ENCODE measurements at regions not wholly inside any gene's neighbourhood (a gene's known extent, or its start where the extent isn't known, plus 50 kb on each side); places are given as distances from the start of the nearest gene placed in this dataset.

- no peak for TF ChIP-seq POLR2A (IDR thresholded peaks at IDR 0.05)
- TF ChIP-seq, protein P1, sequence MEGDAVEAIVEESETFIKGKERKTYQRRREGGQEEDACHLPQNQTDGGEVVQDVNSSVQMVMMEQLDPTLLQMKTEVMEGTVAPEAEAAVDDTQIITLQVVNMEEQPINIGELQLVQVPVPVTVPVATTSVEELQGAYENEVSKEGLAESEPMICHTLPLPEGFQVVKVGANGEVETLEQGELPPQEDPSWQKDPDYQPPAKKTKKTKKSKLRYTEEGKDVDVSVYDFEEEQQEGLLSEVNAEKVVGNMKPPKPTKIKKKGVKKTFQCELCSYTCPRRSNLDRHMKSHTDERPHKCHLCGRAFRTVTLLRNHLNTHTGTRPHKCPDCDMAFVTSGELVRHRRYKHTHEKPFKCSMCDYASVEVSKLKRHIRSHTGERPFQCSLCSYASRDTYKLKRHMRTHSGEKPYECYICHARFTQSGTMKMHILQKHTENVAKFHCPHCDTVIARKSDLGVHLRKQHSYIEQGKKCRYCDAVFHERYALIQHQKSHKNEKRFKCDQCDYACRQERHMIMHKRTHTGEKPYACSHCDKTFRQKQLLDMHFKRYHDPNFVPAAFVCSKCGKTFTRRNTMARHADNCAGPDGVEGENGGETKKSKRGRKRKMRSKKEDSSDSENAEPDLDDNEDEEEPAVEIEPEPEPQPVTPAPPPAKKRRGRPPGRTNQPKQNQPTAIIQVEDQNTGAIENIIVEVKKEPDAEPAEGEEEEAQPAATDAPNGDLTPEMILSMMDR (IDR thresholded peaks at IDR 0.05 in 4 of 5, conservative IDR thresholded peaks at IDR 0.05 in 1 of 5): no peak
- H3K4me3 ChIP-seq: no peak overlapping the region
- H3K4me1 ChIP-seq: no peaks in the 10 kb centered on the region
- in situ Hi-C loops (cut with MboI; ENCODE audit: low sequenced_read_pairs in 4 of 4) (no loop called here), intact Hi-C loops (cut with DNase I; ENCODE audit: low total_unique reads) (no loop called here)
- no peaks in the 10 kb centered on the region for H3K27me3 ChIP-seq
- DNase-seq (no peak), ATAC-seq (no peak)
- no peak overlapping the region for H3K27ac ChIP-seq
- H3K36me3 ChIP-seq: no peaks in the 10 kb centered on the region
- peaks cover 0 to 10% (median 0%) of the 10 kb centered on the region in 3 donors for H3K9me3 ChIP-seq
Observed at GRCh38 chr5:2480871-2481270, 270.6 kb downstream of the IRX2 start.

- Histone ChIP-seq H3K9me3 (no peaks in the 10 kb centered on the region), H3K27me3 (no peaks in the 10 kb centered on the region), H3K4me1 (no peaks in the 10 kb centered on the region), H3K36me3 (no peaks in the 10 kb centered on the region), H3K4me3 (no peak overlapping the region), H3K27ac (no peak overlapping the region)
- in situ Hi-C loops (cut with MboI; ENCODE audit: low sequenced_read_pairs in 4 of 4): no loop called here
- no peak for DNase-seq
- intact Hi-C loops (cut with DNase I; ENCODE audit: low total_unique reads): no loop called here
- TF ChIP-seq, protein P1 (IDR thresholded peaks at IDR 0.05 in 4 of 5, conservative IDR thresholded peaks at IDR 0.05 in 1 of 5): no peak
- TF ChIP-seq POLR2A (IDR thresholded peaks at IDR 0.05): no peak
- ATAC-seq: no peak
Observed at GRCh38 chr5:2475902-2476301, 275.6 kb downstream of the IRX2 start.

GRCh38 chr5:2472670-2473069, 278.8 kb downstream of the IRX2 start:
- Histone ChIP-seq H3K36me3 (no peaks in the 10 kb centered on the region), H3K4me3 (no peak overlapping the region), H3K27me3 (no peaks in the 10 kb centered on the region), H3K27ac (no peak overlapping the region), H3K9me3 (no peaks in the 10 kb centered on the region), H3K4me1 (no peaks in the 10 kb centered on the region)
- intact Hi-C loops (cut with DNase I; ENCODE audit: low total_unique reads): no loop called here
- ATAC-seq (no peak), DNase-seq (no peak)
- no peak for TF ChIP-seq POLR2A (IDR thresholded peaks at IDR 0.05)
- TF ChIP-seq, protein P1 (IDR thresholded peaks at IDR 0.05 in 4 of 5, conservative IDR thresholded peaks at IDR 0.05 in 1 of 5): no peak
- in situ Hi-C loops (cut with MboI; ENCODE audit: low sequenced_read_pairs in 4 of 4): no loop called here

GRCh38 chr5:2471152-2471879, 280.2 kb downstream of the IRX2 start:
- in situ Hi-C loops (cut with MboI; ENCODE audit: low sequenced_read_pairs in 4 of 4): no loop called here
- Histone ChIP-seq H3K4me3 (no peak overlapping the region), H3K4me1 (no peaks in the 10 kb centered on the region), H3K36me3 (no peaks in the 10 kb centered on the region), H3K27ac (no peak overlapping the region), H3K9me3 (no peaks in the 10 kb centered on the region), H3K27me3 (no peaks in the 10 kb centered on the region)
- no peak for ATAC-seq
- intact Hi-C loops (cut with DNase I; ENCODE audit: low total_unique reads): no loop called here
- no peak for DNase-seq
- TF ChIP-seq, protein P1 (IDR thresholded peaks at IDR 0.05 in 4 of 5, conservative IDR thresholded peaks at IDR 0.05 in 1 of 5): no peak
- no peak for TF ChIP-seq POLR2A (IDR thresholded peaks at IDR 0.05)

DNA sequence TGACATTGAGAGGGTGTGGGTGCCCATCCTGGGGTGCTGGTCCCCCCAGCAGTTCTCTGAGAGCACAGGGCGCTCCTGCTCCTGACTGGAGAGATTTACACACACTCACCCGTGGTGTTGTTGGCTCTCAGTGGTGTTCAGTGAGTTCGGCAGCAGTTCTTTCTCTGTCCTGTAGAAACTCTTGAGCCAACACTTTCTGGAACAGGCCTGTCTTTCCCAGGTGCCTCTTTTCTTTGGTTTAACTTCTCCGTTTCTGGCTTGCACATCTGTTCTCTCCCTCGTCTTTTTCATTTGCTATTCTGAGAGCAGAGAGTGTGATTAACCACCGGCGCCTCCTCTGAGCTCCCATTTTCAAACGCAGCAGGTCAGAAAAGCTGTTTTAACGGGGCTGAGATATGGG, 284.5 kb downstream of the IRX2 start:
- H3K27ac ChIP-seq: no peak overlapping the region
- DNase-seq: no peak
- H3K27me3 ChIP-seq: no peaks in the 10 kb centered on the region
- intact Hi-C loops (cut with DNase I; ENCODE audit: low total_unique reads) (no loop called here), in situ Hi-C loops (cut with MboI; ENCODE audit: low sequenced_read_pairs in 4 of 4) (no loop called here)
- no peaks in the 10 kb centered on the region for H3K9me3 ChIP-seq
- no peaks in the 10 kb centered on the region for H3K36me3 ChIP-seq
- TF ChIP-seq, protein P1 (IDR thresholded peaks at IDR 0.05 in 4 of 5, conservative IDR thresholded peaks at IDR 0.05 in 1 of 5): no peak
- TF ChIP-seq POLR2A (IDR thresholded peaks at IDR 0.05): no peak
- H3K4me3 ChIP-seq: no peak overlapping the region
- no peak for ATAC-seq
- H3K4me1 ChIP-seq: no peaks in the 10 kb centered on the region
